ENCODE measurements at regions not wholly inside any gene's neighbourhood (a gene's known extent, or its start where the extent isn't known, plus 50 kb on each side); places are given as distances from the start of the nearest gene placed in this dataset.

DNA sequence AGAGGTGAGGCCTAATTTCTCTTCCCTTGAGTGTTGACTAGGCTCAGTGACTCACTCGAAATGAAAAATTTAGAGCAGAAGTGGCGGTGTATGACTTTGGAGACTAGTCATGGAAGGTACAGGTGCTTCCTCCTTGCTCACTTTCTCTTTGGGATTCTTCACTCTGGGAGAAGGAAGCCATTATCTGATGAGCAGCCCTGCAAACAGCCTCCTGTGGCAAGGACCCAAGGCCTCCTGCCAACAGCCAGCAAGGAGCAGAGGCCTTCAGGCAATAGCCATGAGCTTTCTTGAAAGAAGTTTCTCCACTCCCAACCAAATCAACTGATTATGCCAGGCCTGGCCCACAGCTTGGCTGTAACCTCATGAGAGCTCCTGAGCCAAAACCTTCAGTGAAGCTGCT, 369.6 kb upstream of the VWC2 start:
- no peak for DNase-seq (ENCODE audit: low read depth)
- TF ChIP-seq CTCF (conservative IDR thresholded peaks at IDR 0.05; ENCODE audit: low read length), result no peak
- H3K4me3 ChIP-seq (ENCODE audit: low read length), result no peak overlapping the region

DNA sequence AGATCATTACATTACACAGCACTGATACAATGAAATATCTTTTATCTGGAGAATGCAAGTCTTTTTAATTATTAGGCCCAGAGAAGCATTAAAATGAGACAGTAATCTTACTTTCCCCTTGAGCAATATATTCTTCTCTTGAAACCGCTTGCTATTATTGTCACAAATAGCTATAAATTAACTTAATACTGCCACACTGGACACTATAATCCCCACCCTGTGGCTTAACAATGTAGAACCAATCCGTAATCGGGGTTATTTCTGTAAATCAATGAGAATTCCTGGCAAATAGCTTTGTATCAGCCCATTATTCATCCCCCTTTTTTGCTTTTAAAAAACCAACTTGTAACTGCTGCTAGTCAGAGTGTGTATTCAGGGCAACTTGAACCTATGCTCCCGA, 366.2 kb upstream of the VWC2 start:
- DNase-seq (ENCODE audit: low read depth), result no peak

GRCh38 chr7:49417034-49417433, 356.4 kb upstream of the VWC2 start:
- TF ChIP-seq CTCF (conservative IDR thresholded peaks at IDR 0.05; ENCODE audit: low read length), result no peak
- no peak overlapping the region for H3K4me3 ChIP-seq (ENCODE audit: low read length)
- DNase-seq (ENCODE audit: low read depth), result no peak

More for the DNA sequence above, 366.2 kb upstream of the VWC2 start:
- no peak for TF ChIP-seq CTCF (conservative IDR thresholded peaks at IDR 0.05; ENCODE audit: low read length)
- H3K4me3 ChIP-seq (ENCODE audit: low read length), result no peak overlapping the region

DNA sequence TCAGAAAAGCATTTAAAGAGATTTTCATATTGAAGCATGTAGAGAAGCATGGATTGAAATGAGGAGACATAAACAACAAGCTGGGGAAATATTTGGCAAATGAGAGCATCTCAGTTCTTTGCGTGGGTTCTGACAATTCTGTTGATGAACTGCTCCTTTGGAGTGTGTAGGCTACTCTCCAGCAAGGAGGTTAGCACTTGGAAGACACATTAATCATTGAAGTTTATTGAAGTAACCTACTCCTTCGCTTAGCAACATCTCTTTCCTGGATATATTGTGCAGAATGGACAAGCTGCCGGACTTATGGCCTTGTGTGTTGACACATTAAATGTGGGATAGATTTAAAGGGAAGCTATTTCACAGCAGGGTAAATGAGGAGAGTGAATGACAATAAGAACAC, 354.5 kb upstream of the VWC2 start:
- DNase-seq (ENCODE audit: low read depth), result no peak
- H3K4me3 ChIP-seq (ENCODE audit: low read length), result no peak overlapping the region
- TF ChIP-seq CTCF (conservative IDR thresholded peaks at IDR 0.05; ENCODE audit: low read length), result no peak

DNA sequence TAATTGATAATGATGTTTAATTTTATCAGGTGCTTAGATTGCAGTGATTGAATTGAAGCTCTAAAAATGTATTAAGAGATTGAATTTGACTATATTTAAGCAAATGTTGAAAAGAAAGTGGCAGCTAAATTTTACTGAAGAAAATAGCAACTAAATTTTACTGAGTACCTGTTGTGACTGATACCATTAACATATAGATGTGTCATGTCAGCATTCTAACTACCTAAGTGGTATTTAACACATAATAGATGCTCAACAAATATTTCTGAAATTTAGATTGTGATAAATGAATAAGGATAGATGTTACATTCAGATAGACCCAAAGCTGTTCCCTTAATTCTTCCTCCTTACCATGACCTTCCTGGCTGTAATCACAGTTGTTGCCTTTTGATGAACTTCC, 350.9 kb upstream of the VWC2 start:
- no peak overlapping the region for H3K4me3 ChIP-seq (ENCODE audit: low read length)
- no peak for DNase-seq (ENCODE audit: low read depth)
- no peak for TF ChIP-seq CTCF (conservative IDR thresholded peaks at IDR 0.05; ENCODE audit: low read length)

DNA sequence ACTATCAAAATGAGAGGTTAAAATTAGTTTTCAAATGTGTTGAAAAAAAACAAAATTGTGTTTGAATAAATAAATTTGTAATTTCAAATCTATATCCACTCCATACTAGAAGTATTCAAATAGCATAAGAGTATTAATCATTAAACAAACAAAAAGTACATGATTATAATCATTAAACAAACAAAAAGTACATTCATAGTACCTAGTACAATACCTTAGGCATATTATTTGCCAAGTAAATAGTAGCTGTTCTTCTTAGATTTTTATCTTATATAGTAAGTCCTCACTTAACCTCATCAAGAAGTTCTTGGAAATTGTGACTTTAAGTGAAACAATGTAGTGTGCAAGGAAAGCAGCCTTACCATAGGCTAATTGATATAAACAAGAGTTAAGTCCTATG, 349.3 kb upstream of the VWC2 start:
- no peak overlapping the region for H3K4me3 ChIP-seq (ENCODE audit: low read length)
- TF ChIP-seq CTCF (conservative IDR thresholded peaks at IDR 0.05; ENCODE audit: low read length), result no peak
- DNase-seq (ENCODE audit: low read depth), result no peak

- TF ChIP-seq CTCF (conservative IDR thresholded peaks at IDR 0.05; ENCODE audit: low read length), result no peak
- no peak for DNase-seq (ENCODE audit: low read depth)
- H3K4me3 ChIP-seq (ENCODE audit: low read length), result no peak overlapping the region
Observed at GRCh38 chr7:49425277-49425818, 348.1 kb upstream of the VWC2 start.

Measured in AG10803 (cell line).